ENCODE measurements at regions not wholly inside any gene's neighbourhood (a gene's known extent, or its start where the extent isn't known, plus 50 kb on each side); places are given as distances from the start of the nearest gene placed in this dataset.
"Not testable (repeated sequence)": the region's sequence is repeated elsewhere in the genome, so short reads cannot be mapped to it uniquely, and the experiment has no call there.

- POLR2A ChIA-PET (ENCODE audit: partially characterized antibody); H2BK20ac ChIP-seq (ENCODE audit: low read length); H2BK12ac ChIP-seq (ENCODE audit: low read depth, low read length); DNase-seq (ENCODE audit: low read depth in 1 of 2, low spot score in 2 of 2); H3K9ac ChIP-seq (replicated peaks in 1 of 4; ENCODE audit: extremely low read depth in 1 of 4, low read depth in 3 of 4, low read length in 3 of 4); H4K91ac ChIP-seq (replicated peaks; ENCODE audit: insufficient read length, low read length); H3K14ac ChIP-seq (ENCODE audit: insufficient read length); H3K27ac ChIP-seq (ENCODE audit: low read depth, low read length); H2AK5ac ChIP-seq (ENCODE audit: low read depth, low read length); H4K5ac ChIP-seq (ENCODE audit: insufficient read length, low read depth, low read length); H2BK15ac ChIP-seq (ENCODE audit: low read length); H3K23ac ChIP-seq (ENCODE audit: insufficient read length); H2BK5ac ChIP-seq (ENCODE audit: low read depth, low read length); H3K79me2 ChIP-seq (ENCODE audit: control insufficient read depth in 1 of 2, insufficient read depth in 2 of 2, low read length in 2 of 2); H3K4ac ChIP-seq (replicated peaks; ENCODE audit: insufficient read length, low read depth, low read length); H3K79me1 ChIP-seq (ENCODE audit: low read depth, low read length); H3K9me3 ChIP-seq (ENCODE audit: insufficient read depth in 2 of 2, low read depth in 1 of 2, low read length in 1 of 2); H4K20me1 ChIP-seq (replicated peaks in 1 of 2; ENCODE audit: control insufficient read depth in 1 of 2, insufficient read depth in 2 of 2, low read length in 2 of 2); H4K8ac ChIP-seq (ENCODE audit: extremely low read depth, insufficient read depth, low read length); H2BK120ac ChIP-seq (replicated peaks; ENCODE audit: low read depth, low read length); H2AFZ ChIP-seq (ENCODE audit: low read length); H3K23me2 ChIP-seq (ENCODE audit: low read depth, low read length); H3K36me3 ChIP-seq (ENCODE audit: control insufficient read depth in 2 of 4, insufficient read depth in 4 of 4, low read length in 3 of 4); H3K18ac ChIP-seq (ENCODE audit: extremely low read depth, low read length); H3K56ac ChIP-seq (replicated peaks; ENCODE audit: insufficient read length, low read depth, low read length): not testable (repeated sequence)
- H3K4me1 ChIP-seq (replicated peaks in 1 of 4; ENCODE audit: control insufficient read depth in 3 of 4, insufficient read depth in 4 of 4, low read length in 3 of 4) = peaks cover 0 to 20% (median 5%) of the 10 kb centered on the region in 4 experiments; a peak in 3 of 7 replicates
- peak overlapping the region; percentile 46 to 56; a peak in 2 of 4 replicates for H3K4me2 ChIP-seq (ENCODE audit: insufficient read depth in 1 of 2, low read depth in 2 of 2, low read length in 2 of 2)
- H3K27me3 ChIP-seq (replicated peaks in 1 of 4; ENCODE audit: control insufficient read depth in 3 of 4, extremely low read depth in 1 of 4, insufficient read depth in 3 of 4, low read length in 3 of 4) = peaks cover 5 to 20% (median 15%) of the 10 kb centered on the region in 4 experiments
- CTCF ChIA-PET (ENCODE audit: partially characterized antibody) = interaction anchor here (0.8 to 1.3 kb wide), 3 partner anchors 57 to 252 kb away, joined by 3 to 4 read pairs (median 3); partner anchors contain the start of genes MZT2A and RAB6D
- H3K4me3 ChIP-seq (ENCODE audit: extremely low read depth in 1 of 4, insufficient read depth in 2 of 4, low read depth in 3 of 4, low read length in 4 of 4) = peak overlapping the region in 1 of 4 experiments; percentile 29; a peak in 1 of 8 replicates
- 60% methylated on average over 3 of the region's 3 CpGs; no CpG with 5 or more reads in 1 of the 2 experiments for WGBS, 2 experiments (ENCODE audit: extremely low coverage in 1 of 2, insufficient coverage in 1 of 2, insufficient read length in 1 of 2, insufficient replicate concordance in 2 of 2, low coverage in 1 of 2, low lambda C conversion rate in 2 of 2, missing lambda C conversion rate in 1 of 2)
- peak; percentile 13 for FAIRE-seq
These were observed 55.2 kb upstream of the TUBA3D start for GRCh38 chr2:131420751-131421150.

Data from H1 (cell line).